AG10803 (cell line): ENCODE measurements at regions not wholly inside any gene's neighbourhood (a gene's known extent, or its start where the extent isn't known, plus 50 kb on each side); places are given as distances from the start of the nearest gene placed in this dataset.

Experiments used
- DNase-seq: peaks from one replicate; pipeline ENCODE4 v3.0.0; 2010; ENCODE audit warnings: low read depth
- H3K4me3 ChIP-seq: 2 replicates; pipeline ENCODE4 v1.5.1; 2011; ENCODE audit warnings: mild to moderate bottlenecking, low read length, control low read depth
- TF ChIP-seq, protein P1 (sequence below): conservative IDR thresholded peaks from 2 replicates; pipeline ENCODE4 v1.5.1; 2011; ENCODE audit warnings: mild to moderate bottlenecking, low read length, control low read depth, inconsistent platforms

DNA sequence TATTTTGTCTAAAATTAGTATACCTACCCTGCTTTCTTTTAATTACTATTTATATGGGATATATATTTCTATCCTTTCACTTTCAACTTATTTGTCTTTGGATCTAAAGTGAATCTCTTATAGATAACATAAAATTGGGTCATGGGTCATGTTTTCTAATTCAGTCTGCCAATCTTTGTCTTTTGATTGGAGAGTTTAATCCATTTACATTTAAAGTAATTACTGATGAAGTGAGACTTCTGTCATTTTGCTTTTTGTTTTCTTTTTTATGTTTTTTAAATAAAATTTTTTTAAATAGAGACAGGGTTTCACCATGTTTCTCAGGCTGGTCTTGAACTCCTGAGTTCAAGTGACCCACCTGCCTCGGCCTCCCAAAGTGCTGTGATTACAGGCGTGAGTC, 50.5 kb upstream of the PRDM1 start:
- H3K4me3 ChIP-seq = no peak overlapping the region
- TF ChIP-seq, protein P1, sequence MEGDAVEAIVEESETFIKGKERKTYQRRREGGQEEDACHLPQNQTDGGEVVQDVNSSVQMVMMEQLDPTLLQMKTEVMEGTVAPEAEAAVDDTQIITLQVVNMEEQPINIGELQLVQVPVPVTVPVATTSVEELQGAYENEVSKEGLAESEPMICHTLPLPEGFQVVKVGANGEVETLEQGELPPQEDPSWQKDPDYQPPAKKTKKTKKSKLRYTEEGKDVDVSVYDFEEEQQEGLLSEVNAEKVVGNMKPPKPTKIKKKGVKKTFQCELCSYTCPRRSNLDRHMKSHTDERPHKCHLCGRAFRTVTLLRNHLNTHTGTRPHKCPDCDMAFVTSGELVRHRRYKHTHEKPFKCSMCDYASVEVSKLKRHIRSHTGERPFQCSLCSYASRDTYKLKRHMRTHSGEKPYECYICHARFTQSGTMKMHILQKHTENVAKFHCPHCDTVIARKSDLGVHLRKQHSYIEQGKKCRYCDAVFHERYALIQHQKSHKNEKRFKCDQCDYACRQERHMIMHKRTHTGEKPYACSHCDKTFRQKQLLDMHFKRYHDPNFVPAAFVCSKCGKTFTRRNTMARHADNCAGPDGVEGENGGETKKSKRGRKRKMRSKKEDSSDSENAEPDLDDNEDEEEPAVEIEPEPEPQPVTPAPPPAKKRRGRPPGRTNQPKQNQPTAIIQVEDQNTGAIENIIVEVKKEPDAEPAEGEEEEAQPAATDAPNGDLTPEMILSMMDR = no peak
- no peak for DNase-seq

- H3K4me3 ChIP-seq = no peak overlapping the region
- TF ChIP-seq, protein P1 = no peak
- DNase-seq = no peak
Observed at GRCh38 chr6:106033806-106034205, 52.3 kb upstream of the PRDM1 start.

DNA sequence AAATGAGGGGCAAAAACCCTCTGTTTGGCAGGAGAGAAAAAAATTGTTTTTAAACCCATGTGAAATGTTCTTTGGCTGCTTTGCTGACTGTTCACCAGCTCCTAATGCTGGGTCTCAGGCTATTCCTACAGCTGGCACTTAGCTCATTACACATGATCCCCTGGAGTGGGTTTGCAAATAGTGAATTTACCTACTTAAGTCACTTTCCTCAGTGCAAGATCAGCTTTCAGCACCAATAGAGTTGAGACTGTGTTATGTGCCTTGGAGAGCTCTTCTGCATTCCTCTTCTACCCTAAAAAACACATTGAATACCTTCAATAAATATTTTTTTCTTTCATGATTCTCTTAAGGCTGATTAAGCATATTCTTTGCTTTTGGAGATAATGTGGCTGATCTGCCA, 58.4 kb upstream of the PRDM1 start:
- DNase-seq = no peak
- TF ChIP-seq, protein P1 = no peak

DNA sequence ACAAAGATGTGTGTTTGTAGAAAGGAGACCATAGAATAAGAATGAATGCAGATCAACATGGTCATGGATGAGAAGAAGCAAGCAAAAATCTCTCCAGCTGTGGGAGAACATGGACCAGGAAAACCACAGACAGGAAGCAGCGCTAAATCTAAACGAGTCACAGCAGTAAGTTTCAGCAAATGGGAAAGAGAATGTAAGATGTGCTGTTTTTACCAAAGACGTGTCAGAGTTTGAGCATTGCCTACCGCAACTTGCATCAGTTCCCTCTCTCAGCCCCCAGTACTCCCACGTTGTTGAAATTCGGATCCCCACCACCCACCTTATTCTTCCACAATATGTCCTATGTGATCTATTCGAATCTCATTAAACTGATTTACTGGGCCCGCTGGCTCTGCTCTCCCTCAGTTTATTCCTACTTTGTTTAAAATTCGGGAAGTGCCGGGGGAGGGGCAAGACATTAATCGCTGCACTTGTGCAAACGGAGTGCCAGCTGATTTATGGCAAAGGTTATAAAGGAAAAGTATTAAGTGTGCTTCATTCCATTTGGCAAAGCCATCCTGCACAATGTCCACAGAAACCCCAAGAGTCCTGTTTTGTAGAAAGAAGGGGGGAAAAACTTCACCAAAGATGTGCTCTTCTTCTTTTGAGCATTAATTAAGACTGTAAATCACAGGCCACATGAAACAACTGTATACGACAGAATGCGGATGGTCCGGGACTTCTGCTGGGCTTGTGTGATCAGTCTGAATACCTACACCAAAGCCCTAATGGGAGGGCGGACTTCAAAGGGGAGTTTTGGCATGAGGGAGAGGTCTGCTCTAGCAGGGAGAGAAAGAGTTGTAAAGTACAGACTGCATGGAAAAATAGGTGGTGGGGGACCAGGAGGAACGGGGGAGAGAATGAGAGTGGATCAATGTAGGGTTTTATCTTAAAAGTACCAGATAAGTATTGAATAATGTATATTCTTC, 59.1 kb upstream of the PRDM1 start:
- peak overlapping the region; percentile 17; the same call in 1 of the 2 replicates for H3K4me3 ChIP-seq
- DNase-seq = peak; percentile 80
- TF ChIP-seq, protein P1 = no peak

More for the DNA sequence above, 58.4 kb upstream of the PRDM1 start:
- H3K4me3 ChIP-seq = no peak overlapping the region

DNA sequence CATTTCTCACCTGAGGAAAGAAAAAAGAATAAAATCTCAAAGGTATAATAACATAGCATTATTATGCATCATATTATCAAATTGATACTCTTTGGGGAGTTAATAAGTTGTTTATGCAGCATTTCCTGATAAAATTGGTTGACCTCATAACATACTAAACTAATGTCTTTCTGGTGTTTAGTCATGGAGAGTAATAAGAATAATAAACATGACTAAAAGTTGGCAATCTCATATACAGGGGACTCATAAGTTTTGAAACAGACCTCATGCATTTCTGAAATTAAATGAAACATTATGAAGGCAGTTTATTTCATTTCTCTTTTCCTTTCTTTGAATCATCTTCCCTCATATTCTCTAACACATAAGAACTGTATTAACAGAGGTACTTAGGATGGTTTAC, 60.5 kb upstream of the PRDM1 start:
- no peak overlapping the region for H3K4me3 ChIP-seq
- TF ChIP-seq, protein P1 = no peak
- DNase-seq = peak; percentile 35

DNA sequence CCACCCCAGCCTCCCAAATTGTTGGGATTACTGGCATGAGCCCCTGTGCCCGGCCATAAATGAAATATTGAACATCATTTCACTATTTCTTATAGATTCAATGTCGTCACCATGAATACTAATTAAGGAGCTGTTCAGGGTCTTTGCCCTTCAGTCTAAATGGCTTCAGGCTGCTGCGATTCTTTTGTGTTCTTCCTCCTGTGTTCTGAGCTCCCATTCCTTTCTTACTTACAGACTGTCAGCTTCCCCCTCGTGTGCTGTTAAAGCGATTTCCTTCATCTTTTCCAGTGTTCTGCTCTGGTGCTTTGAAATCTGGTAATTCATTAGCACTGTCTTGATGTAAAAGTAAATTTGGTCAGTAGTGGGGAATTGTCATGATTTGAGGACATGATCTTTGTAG, 63.3 kb upstream of the PRDM1 start:
- TF ChIP-seq, protein P1 = no peak
- no peak for DNase-seq
- H3K4me3 ChIP-seq = no peak overlapping the region

DNA sequence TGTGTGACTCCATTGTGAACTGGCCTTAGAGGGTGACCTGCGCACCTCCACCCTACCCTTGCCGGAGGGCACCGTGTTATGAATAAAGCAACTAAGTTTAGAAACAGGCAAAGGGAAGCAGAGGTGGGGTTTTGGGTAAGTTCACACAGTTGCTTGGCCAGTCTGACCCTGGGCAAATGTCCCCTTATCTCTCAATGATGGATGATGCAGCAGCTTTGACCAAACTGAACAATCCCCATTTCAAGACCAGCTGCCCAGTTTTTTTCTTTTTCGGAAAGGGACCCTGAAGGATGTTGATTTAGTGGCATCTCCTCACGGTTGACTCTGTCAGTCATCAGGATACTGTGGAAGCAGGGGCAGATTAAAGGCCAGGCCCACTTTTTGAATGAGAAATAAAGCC, 68.7 kb upstream of the PRDM1 start:
- TF ChIP-seq, protein P1 = no peak
- no peak overlapping the region for H3K4me3 ChIP-seq
- DNase-seq = no peak
